WI38 (cell line): ENCODE measurements at regions not wholly inside any gene's neighbourhood (a gene's known extent, or its start where the extent isn't known, plus 50 kb on each side); places are given as distances from the start of the nearest gene placed in this dataset.

ENCODE experiments used
- H3K4me3 ChIP-seq: 2 replicates; pipeline ENCODE4 v1.5.1; 2011; ENCODE audit warnings: low read depth, mild to moderate bottlenecking, control low read depth, low read length
- TF ChIP-seq, protein P1 (sequence below): IDR thresholded peaks from 2 replicates; pipeline ENCODE4 v1.5.1; 2012; ENCODE audit warnings: low read depth, mild to moderate bottlenecking, control low read depth, low read length

DNA sequence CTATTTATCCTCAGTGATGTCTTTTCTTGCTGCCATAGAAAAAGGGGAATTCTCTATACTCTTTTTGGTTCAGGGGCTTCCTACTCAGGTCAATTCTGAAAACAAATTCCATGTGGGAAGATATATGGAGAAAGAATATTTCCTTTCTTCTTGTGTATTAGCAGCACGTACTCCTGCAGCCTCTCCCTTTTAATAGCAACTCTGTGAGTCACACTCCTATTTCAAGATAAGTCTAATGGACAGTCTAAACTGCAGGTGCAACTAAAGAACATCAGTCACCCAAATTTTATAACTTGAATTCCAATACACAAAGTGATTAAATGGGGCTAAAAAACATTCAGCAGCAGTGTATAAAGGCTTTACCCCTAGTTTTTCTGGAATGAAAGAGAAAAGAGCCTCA lies 942.2 kb downstream of the CNTNAP5 start:
- H3K4me3 ChIP-seq: no peak overlapping the region
- TF ChIP-seq, protein P1, sequence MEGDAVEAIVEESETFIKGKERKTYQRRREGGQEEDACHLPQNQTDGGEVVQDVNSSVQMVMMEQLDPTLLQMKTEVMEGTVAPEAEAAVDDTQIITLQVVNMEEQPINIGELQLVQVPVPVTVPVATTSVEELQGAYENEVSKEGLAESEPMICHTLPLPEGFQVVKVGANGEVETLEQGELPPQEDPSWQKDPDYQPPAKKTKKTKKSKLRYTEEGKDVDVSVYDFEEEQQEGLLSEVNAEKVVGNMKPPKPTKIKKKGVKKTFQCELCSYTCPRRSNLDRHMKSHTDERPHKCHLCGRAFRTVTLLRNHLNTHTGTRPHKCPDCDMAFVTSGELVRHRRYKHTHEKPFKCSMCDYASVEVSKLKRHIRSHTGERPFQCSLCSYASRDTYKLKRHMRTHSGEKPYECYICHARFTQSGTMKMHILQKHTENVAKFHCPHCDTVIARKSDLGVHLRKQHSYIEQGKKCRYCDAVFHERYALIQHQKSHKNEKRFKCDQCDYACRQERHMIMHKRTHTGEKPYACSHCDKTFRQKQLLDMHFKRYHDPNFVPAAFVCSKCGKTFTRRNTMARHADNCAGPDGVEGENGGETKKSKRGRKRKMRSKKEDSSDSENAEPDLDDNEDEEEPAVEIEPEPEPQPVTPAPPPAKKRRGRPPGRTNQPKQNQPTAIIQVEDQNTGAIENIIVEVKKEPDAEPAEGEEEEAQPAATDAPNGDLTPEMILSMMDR: no peak

DNA sequence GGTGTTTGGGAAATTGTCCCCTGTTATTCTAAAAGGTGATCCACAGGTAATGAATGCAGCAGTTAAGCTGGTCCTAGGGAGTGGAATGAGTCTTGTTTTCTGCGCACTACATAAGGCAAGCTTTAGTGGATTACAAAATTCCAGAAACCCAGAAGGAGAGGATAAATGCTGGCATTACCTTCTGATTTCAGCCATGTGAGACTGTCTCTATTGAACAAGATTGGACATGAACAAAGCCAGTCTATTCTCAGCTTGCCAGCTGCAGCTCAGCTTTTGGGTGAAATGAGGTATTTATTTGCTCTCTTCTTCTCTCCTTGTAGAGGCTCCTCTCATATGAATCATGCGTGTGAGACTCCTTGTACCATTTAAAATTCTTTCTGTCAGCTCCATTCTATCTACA lies 944.9 kb downstream of the CNTNAP5 start:
- TF ChIP-seq, protein P1: no peak
- H3K4me3 ChIP-seq: no peak overlapping the region

DNA sequence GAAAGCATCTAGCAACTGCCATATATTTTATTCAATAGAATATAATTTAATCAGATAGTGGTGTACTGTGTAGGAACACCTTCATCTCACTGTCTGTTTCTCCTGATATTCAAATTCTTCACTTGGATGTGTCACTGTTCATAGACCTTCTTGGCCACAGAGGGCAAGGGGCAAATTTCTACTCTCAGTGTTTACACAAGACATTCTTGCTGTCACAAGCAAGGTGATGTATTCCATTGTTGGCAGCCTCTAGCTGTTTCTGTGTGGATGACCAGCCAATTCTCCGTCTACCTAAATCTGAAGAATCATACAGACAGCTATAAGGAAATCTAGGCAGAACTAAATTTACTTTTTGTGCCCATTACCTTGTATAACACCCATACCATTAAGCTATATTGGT lies 948.3 kb downstream of the CNTNAP5 start:
- no peak overlapping the region for H3K4me3 ChIP-seq
- TF ChIP-seq, protein P1: no peak

DNA sequence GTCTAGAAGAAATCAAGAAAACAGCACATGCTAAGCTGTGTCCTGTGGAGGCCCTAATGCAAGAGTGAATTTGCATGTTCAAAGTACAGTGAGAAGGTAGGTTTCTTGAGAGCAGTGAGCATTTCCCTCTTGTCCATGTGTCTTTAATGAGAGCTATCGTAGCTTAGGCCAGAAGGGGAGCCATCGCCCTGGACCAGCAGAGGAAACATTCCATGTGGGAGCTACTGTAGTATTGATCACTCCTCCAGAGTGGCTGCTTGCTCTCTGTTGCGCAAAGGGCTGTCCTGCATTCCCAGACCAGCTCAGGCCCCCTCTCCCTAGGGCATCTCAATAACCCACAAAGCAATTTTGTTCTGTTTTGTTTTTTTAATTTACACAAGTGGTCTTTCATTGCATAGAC lies 950.1 kb downstream of the CNTNAP5 start:
- H3K4me3 ChIP-seq: no peak overlapping the region
- TF ChIP-seq, protein P1: no peak

DNA sequence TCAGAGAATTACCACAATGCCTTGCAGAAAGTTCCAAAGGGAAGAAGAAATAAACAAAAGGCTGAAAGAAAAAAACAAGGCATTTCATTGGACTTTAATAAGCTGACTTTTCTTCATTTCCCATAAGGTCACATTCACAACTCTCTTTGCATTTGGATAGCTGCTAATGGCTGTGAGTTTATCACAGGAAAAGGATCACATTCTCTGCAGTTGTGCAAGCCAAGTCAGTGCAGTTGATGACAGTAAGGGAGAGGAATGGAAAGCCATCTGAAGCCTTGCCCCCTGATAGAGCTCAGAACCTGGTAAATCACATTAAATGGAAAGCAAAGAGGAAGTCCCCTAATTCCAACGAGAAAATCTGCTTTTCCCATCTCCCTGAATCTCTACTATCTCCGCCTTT lies 950.6 kb downstream of the CNTNAP5 start:
- H3K4me3 ChIP-seq: no peak overlapping the region
- TF ChIP-seq, protein P1: no peak

DNA sequence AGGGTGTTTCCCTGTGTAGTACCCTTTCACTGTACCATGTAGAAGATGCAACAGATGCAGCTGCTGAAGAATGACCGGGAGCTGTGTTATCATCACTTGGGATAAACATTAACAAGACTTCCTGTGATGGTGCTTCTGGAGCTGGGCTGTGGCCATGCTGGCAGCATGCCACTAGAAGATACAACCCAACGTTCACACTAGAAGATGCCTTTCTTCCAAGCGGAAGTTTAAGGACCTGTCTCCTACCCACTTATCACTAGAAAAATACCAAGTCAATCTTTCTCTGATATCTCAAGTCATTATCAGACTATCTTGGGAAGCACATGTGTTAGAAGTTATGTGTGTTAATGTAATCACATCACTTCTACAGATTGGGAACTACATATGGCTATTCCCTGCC lies 953.5 kb downstream of the CNTNAP5 start:
- TF ChIP-seq, protein P1: no peak
- no peak overlapping the region for H3K4me3 ChIP-seq

DNA sequence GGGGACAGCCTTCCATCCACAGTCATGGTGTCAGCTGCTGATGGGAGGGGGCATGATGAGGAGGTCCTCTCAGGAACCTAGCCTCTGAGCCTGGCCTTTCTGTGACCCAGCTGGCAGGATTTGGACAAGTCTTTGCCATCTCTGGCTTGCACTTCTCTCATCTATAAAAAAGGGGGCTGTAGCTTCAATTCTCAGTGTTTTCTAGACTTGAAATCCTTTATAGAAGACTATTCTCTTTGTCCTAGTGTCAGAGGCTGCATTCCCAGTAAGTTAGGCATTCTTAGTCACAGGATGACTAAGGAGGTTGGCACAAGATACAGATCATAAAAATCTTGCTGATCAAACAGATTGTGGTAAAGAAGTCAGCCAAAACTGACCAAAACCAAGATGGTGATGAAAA lies 958.5 kb downstream of the CNTNAP5 start:
- no peak overlapping the region for H3K4me3 ChIP-seq
- TF ChIP-seq, protein P1: no peak
